HG03025 (cell line): ENCODE measurements at regions not wholly inside any gene's neighbourhood (a gene's known extent, or its start where the extent isn't known, plus 50 kb on each side); places are given as distances from the start of the nearest gene placed in this dataset.
"Not testable (repeated sequence)": the region's sequence is repeated elsewhere in the genome, so short reads cannot be mapped to it uniquely, and the experiment has no call there.

Experiments used
- ATAC-seq: cut with Tn5 transposase; IDR thresholded peaks from one replicate; pipeline ENCODE4 v1.9.1; 2021; ENCODE audit warnings: mild to moderate bottlenecking, moderate library complexity; ENCODE audit not compliant: unreplicated experiment, low FRiP score

DNA sequence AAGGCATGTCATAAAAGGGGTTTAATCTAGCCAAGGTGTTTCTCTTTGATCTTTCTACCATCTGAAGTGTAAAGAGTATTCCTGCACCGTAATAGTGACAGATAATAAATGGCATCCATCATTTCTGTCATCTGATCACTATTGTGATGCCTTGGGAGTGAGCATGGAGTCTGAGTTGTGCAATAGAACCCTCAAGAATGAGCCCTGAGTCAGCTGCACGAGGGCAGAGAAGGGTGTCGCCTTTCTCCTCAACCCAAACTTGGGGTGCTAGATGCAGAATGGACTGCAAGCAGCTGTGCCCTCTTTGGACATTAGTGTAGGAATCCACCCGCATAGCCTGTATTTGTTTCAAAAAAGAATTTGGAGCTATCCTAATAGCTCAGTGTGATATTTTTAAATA lies 115.2 kb downstream of the ZNF37A start:
- no peak for ATAC-seq

DNA sequence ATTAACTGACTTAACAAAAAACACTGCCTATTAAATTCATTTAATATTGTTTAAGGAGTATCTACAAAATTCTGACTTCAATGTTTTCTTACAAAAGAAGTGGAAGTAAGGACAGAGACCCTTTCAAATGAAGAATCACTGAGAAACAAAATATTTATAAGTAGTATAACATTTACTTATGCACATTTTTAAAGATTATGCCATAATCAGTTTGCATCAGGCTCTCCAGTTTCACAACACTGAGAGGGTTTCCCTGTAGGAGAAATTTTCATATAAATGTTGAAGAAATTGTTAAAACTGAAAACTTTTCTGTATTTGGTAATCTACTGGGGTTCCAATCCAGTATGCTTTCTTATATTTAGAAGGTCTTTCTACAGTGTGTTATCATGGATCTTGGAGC lies 115.6 kb downstream of the ZNF37A start:
- not testable (repeated sequence) for ATAC-seq

DNA sequence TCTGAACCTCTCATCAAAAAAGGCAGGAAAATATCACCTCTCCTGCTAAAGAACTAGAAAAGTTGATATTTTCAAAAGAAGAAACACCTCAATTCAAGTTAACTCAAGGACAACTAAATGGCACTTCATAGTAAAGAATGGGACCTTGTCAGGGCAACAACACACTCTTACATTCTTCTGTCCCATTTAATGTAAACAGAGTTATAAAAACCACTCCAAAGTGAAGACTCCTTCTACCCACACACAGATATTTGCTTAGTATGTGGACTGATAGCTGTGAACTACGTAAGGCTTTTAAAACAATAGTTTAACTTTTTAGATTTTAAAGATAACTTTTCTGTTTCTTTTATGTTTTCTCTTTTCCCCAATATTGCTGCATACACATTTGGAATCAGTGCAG lies 118.3 kb downstream of the ZNF37A start:
- no peak for ATAC-seq

DNA sequence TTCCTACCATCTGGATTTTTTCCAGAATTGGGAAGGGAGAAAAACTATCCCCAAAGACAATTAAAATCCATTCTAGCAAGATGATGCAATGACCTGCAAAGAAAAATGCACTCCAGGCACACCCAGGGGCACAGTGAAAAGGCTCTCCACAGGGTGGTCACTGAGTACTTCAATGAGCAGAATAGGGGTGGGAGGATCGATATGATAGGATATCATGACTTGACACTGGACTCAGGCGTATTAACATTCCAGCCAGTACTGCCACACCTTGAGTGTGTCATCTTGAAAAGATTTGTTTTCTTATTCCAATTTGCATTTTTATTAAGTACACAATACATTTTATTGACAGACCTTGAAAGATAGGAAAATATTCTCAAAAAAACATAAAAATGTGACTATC lies 132.2 kb downstream of the ZNF37A start:
- ATAC-seq, result no peak

DNA sequence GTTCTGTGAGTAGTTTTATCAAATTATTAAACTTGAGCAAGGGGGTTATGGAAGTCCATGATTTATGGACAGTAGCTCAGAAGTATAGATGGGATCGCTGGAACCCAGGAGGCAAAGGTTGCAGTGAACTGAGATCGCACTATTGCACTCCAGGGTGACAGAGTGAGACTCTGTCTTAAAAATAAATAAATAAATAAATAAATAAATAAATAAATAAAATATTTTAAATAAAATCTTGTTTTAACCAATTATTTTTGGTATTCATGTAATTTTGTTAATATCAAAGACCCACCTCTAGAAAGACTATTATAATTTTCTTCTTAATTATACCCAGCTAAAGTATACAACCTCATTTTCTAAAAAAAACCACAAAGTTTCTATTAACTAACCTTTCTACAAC lies 134.3 kb downstream of the ZNF37A start:
- ATAC-seq, result no peak

GRCh38 chr10:38238479-38238878 lies 144.3 kb downstream of the ZNF37A start:
- not testable (repeated sequence) for ATAC-seq

GRCh38 chr10:38242061-38242649 lies 148.0 kb downstream of the ZNF37A start:
- not testable (repeated sequence) for ATAC-seq

DNA sequence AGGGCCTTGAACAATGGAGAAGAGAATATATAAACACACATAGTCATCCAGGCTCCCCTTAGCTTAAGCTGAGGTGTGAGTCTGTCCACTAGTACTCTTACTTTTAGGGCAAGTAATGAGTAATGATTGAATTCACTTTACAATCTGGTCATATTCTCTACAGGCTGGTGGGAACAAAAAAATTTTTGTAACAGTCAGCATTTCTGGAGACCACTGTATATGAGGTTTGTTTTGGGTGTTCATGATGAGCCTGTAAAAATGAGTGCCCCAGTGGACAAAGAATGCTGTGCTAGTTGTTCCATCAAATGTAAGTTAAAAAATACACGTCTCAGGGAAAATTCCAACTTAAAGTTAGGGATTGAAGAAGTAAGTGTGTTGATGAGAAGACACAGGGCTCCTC lies 154.0 kb downstream of the ZNF37A start:
- not testable (repeated sequence) for ATAC-seq

DNA sequence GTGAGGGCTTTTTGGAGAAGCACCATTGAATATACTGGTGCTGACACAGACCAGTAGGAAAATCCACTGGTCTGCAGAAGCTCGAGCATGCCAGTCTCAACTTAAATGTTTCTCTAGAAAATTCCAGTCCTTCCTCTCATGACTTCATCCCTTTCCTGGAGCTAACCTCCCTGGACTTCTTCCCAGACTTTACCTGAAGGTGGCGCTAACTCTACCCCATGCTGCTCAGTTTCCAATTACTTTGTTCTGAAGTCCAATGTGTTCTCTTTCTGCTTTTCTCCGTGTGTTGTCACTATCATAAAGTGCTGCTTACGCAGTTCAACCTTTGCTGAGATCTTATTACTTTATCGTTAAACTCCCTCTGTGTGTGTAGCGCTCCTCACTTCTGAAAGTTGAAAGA lies 158.4 kb downstream of the ZNF37A start:
- ATAC-seq, result not testable (repeated sequence)

DNA sequence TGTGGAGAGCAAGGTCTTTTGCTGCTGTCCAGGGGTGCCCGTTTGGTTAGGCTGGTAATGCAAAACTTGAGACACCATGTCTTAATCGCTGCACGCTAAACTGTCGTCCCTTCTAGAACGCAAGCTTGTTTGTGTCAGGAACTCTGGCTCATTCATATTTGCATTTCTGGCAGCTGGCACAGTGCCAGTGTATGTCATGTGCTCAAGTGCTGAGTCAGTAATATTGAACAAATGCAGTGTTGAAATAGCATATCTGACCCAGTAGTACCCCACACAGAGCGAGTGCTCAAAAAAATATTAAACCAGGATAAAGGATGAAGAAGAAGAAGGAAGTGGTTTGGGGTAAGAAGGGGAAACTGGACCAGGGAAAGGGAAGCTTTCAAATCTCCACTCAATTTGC lies 173.4 kb downstream of the ZNF37A start:
- ATAC-seq, result not testable (repeated sequence)

- ATAC-seq, result not testable (repeated sequence)
Observed at GRCh38 chr10:38271031-38271430, 176.9 kb downstream of the ZNF37A start.

GRCh38 chr10:38274879-38275278 lies 180.7 kb downstream of the ZNF37A start:
- not testable (repeated sequence) for ATAC-seq

DNA sequence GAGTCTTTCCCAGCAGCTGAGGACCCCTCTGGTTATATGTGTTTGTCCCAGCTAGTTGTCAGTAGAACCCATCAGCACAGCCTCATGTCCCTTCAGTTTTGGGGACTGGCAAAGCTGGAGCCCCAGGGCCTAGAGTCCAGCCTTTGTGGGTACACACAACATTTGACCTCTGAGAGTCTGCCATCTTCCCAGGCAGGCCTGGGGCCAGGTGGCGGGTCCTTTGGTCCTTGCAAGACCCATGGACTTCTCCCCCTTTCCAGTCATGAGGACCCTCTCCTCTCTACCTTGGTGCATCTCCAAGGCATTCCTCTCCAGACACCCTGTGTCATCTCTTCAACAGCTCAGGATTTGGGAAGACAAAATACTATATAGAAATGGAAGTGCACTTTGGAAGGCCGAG lies 198.4 kb downstream of the ZNF37A start:
- not testable (repeated sequence) for ATAC-seq

DNA sequence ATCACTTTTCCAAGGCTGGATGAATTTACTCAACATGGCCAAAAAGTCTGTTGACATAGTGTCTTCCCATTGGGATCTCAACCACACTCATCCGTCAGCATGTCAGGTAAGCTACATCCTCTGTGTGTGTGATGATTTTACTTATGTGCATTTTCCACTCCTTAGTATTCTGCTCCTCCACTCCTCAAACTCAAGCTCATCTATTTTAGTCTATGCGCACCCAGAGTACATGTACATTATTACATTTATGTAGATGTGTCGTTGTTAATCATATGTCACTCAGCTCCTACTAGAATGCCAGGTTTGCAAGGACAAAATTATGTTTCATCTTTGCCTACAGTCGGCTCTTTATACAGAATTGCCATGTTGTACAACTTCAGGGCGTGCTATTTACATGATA lies 216.0 kb downstream of the ZNF37A start:
- not testable (repeated sequence) for ATAC-seq

DNA sequence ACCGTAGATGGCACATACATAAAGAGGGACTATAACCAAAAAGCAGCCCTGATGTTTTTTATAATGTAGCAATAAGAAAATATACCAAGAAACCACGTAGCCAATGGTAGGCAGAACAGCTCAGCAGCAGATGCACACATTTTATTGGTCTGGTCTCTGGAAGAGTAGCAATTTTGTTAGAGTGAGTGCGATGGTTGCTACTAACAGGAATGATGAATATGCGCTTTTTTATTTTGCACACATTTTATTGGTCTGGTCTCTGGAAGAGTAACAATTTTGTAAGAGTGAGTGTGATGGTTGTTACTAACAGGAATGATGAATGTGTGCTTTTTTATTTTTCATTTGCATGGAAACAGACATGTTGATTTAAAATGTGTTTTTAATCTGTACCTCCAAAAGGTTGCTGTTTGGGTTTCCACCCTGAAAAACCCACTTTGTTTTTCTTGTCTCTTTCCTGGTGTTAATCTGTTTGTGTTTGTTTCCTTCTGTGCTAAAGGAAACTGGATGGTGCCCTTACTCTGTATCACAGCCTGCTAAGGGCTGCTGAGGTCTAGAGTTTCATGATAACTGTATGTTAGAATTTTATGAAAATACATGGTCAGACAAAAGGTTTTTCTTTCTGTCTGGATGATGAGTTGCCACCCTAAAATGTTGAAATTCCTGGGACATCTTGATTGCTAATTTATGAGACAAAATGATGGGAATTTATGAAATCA lies 221.1 kb downstream of the ZNF37A start:
- ATAC-seq, result not testable (repeated sequence)

DNA sequence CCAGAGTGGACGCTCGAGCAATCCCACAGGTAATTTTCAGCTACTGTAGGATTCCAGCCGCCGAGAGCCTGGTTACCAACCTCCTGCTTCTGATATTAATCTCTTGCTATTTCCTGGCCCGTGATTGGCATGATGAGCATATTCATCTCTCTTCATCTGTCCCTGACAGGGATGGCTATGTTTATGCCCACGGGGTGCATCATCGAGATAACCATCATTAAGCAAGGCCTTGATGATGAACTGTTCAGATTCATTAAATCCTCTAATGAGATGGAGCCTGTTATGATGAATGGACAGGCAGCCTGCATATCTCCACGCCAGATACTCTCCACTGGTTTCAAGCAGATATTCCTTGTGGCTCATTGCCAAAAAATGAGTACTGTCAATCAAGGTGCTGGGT lies 227.3 kb downstream of the ZNF37A start:
- not testable (repeated sequence) for ATAC-seq

GRCh38 chr10:38330306-38330705 lies 236.2 kb downstream of the ZNF37A start:
- ATAC-seq, result not testable (repeated sequence)

DNA sequence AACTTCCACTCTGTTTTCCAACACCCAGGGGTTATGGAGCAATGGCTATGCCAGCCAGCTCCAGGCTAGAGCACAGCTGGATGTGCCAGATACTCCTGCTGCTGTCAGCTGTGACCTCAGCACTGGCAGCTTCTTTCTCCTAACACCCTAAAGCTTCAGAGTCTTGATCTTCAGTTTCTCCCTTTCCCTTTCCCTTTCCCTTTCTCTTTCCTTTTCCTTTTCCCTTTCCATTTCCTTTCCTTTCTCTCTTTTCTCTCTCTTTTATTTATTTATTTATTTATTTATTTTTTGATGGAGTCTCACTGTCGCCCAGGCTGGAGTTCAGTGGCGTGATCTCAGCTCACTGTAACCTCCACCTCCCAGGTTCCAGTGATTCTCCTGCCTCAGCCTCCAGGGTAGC lies 237.0 kb downstream of the ZNF37A start:
- ATAC-seq, result not testable (repeated sequence)

GRCh38 chr10:38333699-38334098 lies 239.6 kb downstream of the ZNF37A start:
- not testable (repeated sequence) for ATAC-seq

- not testable (repeated sequence) for ATAC-seq
Observed at GRCh38 chr10:38350645-38351044, 256.5 kb downstream of the ZNF37A start.

GRCh38 chr10:38354410-38354809 lies 260.3 kb downstream of the ZNF37A start:
- ATAC-seq, result not testable (repeated sequence)

- ATAC-seq, result peak; percentile 99
Observed at GRCh38 chr10:38355911-38356526, 261.9 kb downstream of the ZNF37A start.
